GM23338 (cell line): ENCODE measurements at regions not wholly inside any gene's neighbourhood (a gene's known extent, or its start where the extent isn't known, plus 50 kb on each side); places are given as distances from the start of the nearest gene placed in this dataset.

Experiments
- ATAC-seq: fragments of 200-7000 bp; cut with Tn5 transposase; 3 replicates; pipeline ENCODE4 v1.9.1; 2020
- DNase-seq: peaks from one replicate; pipeline ENCODE4 v3.0.0-alpha.2; 2015; ENCODE audit warnings: low spot score
- H2AFZ ChIP-seq: fragments of 200-600 bp; sonication (generic); 2 replicates; pipeline ENCODE4 v1.8.0; 2016; ENCODE audit warnings: antibody characterized with exemption, mild to moderate bottlenecking, moderate library complexity
- H3F3A ChIP-seq: fragments of 200-600 bp; sonication (generic); replicated peaks from 2 replicates; pipeline ENCODE4 v1.8.0; 2017; ENCODE audit warnings: antibody characterized with exemption, mixed run types, low read depth
- H3K27ac ChIP-seq: fragments of 200-600 bp; sonication (generic); 2 replicates; pipeline ENCODE4 v1.6.1; 2016; ENCODE audit warnings: low read depth
- H3K27me3 ChIP-seq: fragments of 200-600 bp; sonication (generic); 2 replicates; pipeline ENCODE4 v1.8.0; 2016; ENCODE audit warnings: mild to moderate bottlenecking, mixed run types, moderate library complexity; ENCODE audit not compliant: insufficient read depth
- H3K36me3 ChIP-seq: fragments of 200-600 bp; sonication (generic); 2 replicates; pipeline ENCODE4 v1.8.0; 2016; ENCODE audit warnings: mild to moderate bottlenecking; ENCODE audit not compliant: insufficient read depth
- H3K4me1 ChIP-seq: fragments of 200-600 bp; sonication (generic); 2 replicates; pipeline ENCODE4 v1.8.0; 2016; ENCODE audit warnings: mild to moderate bottlenecking, moderate library complexity; ENCODE audit not compliant: insufficient read depth
- H3K4me2 ChIP-seq: fragments of 200-600 bp; sonication (generic); 2 replicates; pipeline ENCODE4 v1.7.1; 2017; ENCODE audit warnings: mixed run types
- H3K4me3 ChIP-seq: fragments of 200-600 bp; sonication (generic); 2 replicates; pipeline ENCODE4 v1.6.1; 2016; ENCODE audit warnings: mixed run types
- H3K79me2 ChIP-seq: fragments of 200-600 bp; sonication (generic); replicated peaks from 2 replicates; pipeline ENCODE4 v1.8.0; 2017; ENCODE audit warnings: mild to moderate bottlenecking; ENCODE audit not compliant: insufficient read depth
- H3K9me2 ChIP-seq: fragments of 200-600 bp; sonication (generic); 2 replicates; pipeline ENCODE4 v1.8.0; 2017; ENCODE audit not compliant: insufficient read depth
- H4K20me1 ChIP-seq: fragments of 200-600 bp; sonication (generic); replicated peaks from 2 replicates; pipeline ENCODE4 v1.8.0; 2017; ENCODE audit warnings: mild to moderate bottlenecking; ENCODE audit not compliant: insufficient read depth
- H3K27ac Mint-ChIP-seq: 2 replicates; pipeline ENCODE4 v1.8.0; 2020; ENCODE audit warnings: inconsistent platforms, mild to moderate bottlenecking, moderate library complexity, mixed read lengths
- H3K27me3 Mint-ChIP-seq: 3 replicates; pipeline ENCODE4 v1.8.0; 2022; ENCODE audit warnings: low read depth, mild to moderate bottlenecking, moderate library complexity, mixed read lengths, inconsistent platforms; ENCODE audit not compliant: insufficient read depth, poor library complexity
- H3K36me3 Mint-ChIP-seq: 3 replicates; pipeline ENCODE4 v1.8.0; 2021; ENCODE audit warnings: low read depth, mild to moderate bottlenecking, inconsistent platforms, moderate library complexity, mixed read lengths
- H3K4me1 Mint-ChIP-seq: 3 replicates; pipeline ENCODE4 v1.8.0; 2020; ENCODE audit warnings: mild to moderate bottlenecking, inconsistent platforms, mixed read lengths
- H3K4me3 Mint-ChIP-seq: 3 replicates; pipeline ENCODE4 v1.8.0; 2021; ENCODE audit warnings: moderate library complexity, mild to moderate bottlenecking, inconsistent platforms, mixed read lengths
- H3K9me3 Mint-ChIP-seq: 3 replicates; pipeline ENCODE4 v1.8.0; 2020; ENCODE audit warnings: moderate library complexity, mild to moderate bottlenecking, inconsistent platforms, mixed read lengths
- CREB1 ChIP-seq: fragments of 250-450 bp; sonication (Bioruptor Pico); IDR thresholded peaks from 2 replicates; pipeline ENCODE4 v1.5.0; 2020; ENCODE audit warnings: low read depth, mild to moderate bottlenecking, moderate library complexity
- EZH2 ChIP-seq: fragments of 200-600 bp; sonication (generic); IDR thresholded peaks from one replicate; pipeline ENCODE4 v1.8.0; 2017; ENCODE audit warnings: antibody characterized with exemption, mild to moderate bottlenecking, low read depth; ENCODE audit not compliant: unreplicated experiment
- JUNB ChIP-seq: IDR thresholded peaks from one replicate; pipeline ENCODE4 v1.6.1; 2016; ENCODE audit warnings: antibody characterized with exemption; ENCODE audit not compliant: unreplicated experiment
- NANOG ChIP-seq: IDR thresholded peaks from 2 replicates; pipeline ENCODE4 v1.6.1; 2016; ENCODE audit warnings: antibody characterized with exemption, borderline replicate concordance
- POLR2AphosphoS5 ChIP-seq: IDR thresholded peaks from 2 replicates; pipeline ENCODE4 v1.6.1; 2016; ENCODE audit warnings: antibody characterized with exemption, low read depth
- STAT1 ChIP-seq: IDR thresholded peaks from one replicate; pipeline ENCODE4 v1.6.1; 2016; ENCODE audit warnings: antibody characterized with exemption; ENCODE audit not compliant: unreplicated experiment
- ZNF114 ChIP-seq: fragments of 250-450 bp; sonication (Bioruptor Pico); IDR thresholded peaks from 2 replicates; pipeline ENCODE4 v1.5.0; 2020; ENCODE audit warnings: mild to moderate bottlenecking, moderate library complexity
- ZNF331 ChIP-seq: fragments of 250-450 bp; sonication (Bioruptor Pico); IDR thresholded peaks from 2 replicates; pipeline ENCODE4 v1.5.0; 2020; ENCODE audit warnings: low read depth, mild to moderate bottlenecking, moderate library complexity
- TF ChIP-seq, protein P1 (sequence below): IDR thresholded peaks from one replicate; pipeline ENCODE4 v1.6.1; 2018; ENCODE audit warnings: antibody characterized with exemption; ENCODE audit not compliant: unreplicated experiment
- TF ChIP-seq, protein P2 (sequence below): IDR thresholded peaks from 2 replicates; pipeline ENCODE4 v1.6.1; 2016; ENCODE audit warnings: antibody characterized with exemption
- TF ChIP-seq, protein P3 (sequence below): fragments of 250-450 bp; sonication (Bioruptor Pico); IDR thresholded peaks from 2 replicates; pipeline ENCODE4 v1.5.0; 2020; ENCODE audit warnings: mild to moderate bottlenecking, moderate library complexity

DNA sequence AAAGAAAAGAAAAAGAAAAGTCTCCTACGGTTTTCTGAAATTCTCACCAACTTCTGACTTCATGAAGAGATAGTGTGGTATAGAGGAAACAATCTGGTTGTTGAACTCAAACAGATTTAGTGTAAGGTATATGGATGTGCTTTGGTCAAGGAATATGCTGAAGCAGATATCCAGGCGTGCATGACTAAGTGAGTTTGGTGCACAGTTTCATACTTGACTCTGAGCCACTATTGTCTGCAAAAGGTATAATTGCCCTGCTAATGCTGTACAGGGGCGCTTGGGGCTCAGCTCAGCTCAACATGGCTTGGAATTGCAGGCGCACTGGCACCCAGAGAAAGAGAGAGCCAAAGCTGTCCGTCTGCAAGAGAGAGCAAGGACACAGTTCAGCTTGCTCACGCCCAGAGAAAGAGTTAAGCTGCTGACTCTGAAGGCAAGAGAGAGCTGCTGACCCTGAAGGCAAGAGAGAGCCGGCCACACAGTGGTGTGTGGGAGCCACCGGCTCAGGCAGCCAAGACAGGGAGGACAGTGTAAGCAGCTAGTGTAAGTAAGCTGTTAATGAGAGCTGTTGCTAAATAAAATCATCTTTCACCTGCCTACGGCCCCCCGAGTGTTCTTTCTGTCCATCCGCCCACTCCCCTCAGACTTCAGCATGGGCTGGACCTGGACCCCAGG lies 66.4 kb upstream of the SLC38A4 start:
- no peaks in the 10 kb centered on the region for H3K4me1 Mint-ChIP-seq

DNA sequence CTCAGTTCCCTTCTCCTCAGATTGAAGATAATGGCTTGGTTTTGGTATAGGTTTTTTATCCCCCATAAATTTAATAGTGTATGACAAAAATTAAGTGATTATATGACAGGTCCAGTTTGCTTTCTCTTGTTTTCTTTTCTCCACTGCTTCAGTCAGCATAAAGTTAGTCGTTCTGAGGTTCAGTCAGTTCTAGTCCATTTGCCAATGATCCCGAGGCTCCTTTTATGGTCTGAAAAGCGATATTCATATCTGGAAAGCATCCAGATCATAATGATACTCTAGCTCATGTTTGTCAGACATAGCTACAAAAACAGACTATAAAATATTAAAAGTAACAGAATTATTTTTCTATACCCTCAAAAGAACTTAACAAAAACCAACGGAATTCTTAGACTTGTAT lies 67.1 kb upstream of the SLC38A4 start:
- H3K4me3 Mint-ChIP-seq = no peak overlapping the region
- H3F3A ChIP-seq = no peaks in the 10 kb centered on the region
- no peaks in the 10 kb centered on the region for H3K36me3 Mint-ChIP-seq
- H3K27ac Mint-ChIP-seq = no peak overlapping the region
- DNase-seq (no peak), ATAC-seq (no peak)
- H3K36me3 ChIP-seq = no peaks in the 10 kb centered on the region
- H3K9me3 Mint-ChIP-seq = 0 out of 3 replicates have a peak, but pooled peaks cover 6% of the 10 kb centered on the region
- H3K4me1 ChIP-seq = no peaks in the 10 kb centered on the region
- no peaks in the 10 kb centered on the region; the same call in 1 of the 2 replicates for H3K9me2 ChIP-seq
- no peak overlapping the region for H3K27ac ChIP-seq
- no peaks in the 10 kb centered on the region for H3K27me3 Mint-ChIP-seq
- H2AFZ ChIP-seq = no peak overlapping the region
- H3K79me2 ChIP-seq = no peaks in the 10 kb centered on the region
- no peaks in the 10 kb centered on the region for H3K27me3 ChIP-seq
- no peak overlapping the region for H3K4me3 ChIP-seq
- no peaks in the 10 kb centered on the region for H4K20me1 ChIP-seq
- H3K4me1 Mint-ChIP-seq = no peaks in the 10 kb centered on the region
- no peak overlapping the region for H3K4me2 ChIP-seq
- TF ChIP-seq CREB1 (CRISPR knock-in tag) (no peak), EZH2 (no peak), JUNB (no peak), ZNF114 (CRISPR knock-in tag) (no peak), ZNF331 (CRISPR knock-in tag) (no peak), POLR2AphosphoS5 (no peak), STAT1 (no peak)
- TF ChIP-seq, protein P1, sequence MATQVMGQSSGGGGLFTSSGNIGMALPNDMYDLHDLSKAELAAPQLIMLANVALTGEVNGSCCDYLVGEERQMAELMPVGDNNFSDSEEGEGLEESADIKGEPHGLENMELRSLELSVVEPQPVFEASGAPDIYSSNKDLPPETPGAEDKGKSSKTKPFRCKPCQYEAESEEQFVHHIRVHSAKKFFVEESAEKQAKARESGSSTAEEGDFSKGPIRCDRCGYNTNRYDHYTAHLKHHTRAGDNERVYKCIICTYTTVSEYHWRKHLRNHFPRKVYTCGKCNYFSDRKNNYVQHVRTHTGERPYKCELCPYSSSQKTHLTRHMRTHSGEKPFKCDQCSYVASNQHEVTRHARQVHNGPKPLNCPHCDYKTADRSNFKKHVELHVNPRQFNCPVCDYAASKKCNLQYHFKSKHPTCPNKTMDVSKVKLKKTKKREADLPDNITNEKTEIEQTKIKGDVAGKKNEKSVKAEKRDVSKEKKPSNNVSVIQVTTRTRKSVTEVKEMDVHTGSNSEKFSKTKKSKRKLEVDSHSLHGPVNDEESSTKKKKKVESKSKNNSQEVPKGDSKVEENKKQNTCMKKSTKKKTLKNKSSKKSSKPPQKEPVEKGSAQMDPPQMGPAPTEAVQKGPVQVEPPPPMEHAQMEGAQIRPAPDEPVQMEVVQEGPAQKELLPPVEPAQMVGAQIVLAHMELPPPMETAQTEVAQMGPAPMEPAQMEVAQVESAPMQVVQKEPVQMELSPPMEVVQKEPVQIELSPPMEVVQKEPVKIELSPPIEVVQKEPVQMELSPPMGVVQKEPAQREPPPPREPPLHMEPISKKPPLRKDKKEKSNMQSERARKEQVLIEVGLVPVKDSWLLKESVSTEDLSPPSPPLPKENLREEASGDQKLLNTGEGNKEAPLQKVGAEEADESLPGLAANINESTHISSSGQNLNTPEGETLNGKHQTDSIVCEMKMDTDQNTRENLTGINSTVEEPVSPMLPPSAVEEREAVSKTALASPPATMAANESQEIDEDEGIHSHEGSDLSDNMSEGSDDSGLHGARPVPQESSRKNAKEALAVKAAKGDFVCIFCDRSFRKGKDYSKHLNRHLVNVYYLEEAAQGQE = no peak
- TF ChIP-seq, protein P2, sequence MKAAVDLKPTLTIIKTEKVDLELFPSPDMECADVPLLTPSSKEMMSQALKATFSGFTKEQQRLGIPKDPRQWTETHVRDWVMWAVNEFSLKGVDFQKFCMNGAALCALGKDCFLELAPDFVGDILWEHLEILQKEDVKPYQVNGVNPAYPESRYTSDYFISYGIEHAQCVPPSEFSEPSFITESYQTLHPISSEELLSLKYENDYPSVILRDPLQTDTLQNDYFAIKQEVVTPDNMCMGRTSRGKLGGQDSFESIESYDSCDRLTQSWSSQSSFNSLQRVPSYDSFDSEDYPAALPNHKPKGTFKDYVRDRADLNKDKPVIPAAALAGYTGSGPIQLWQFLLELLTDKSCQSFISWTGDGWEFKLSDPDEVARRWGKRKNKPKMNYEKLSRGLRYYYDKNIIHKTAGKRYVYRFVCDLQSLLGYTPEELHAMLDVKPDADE = no peak
- TF ChIP-seq, protein P3, sequence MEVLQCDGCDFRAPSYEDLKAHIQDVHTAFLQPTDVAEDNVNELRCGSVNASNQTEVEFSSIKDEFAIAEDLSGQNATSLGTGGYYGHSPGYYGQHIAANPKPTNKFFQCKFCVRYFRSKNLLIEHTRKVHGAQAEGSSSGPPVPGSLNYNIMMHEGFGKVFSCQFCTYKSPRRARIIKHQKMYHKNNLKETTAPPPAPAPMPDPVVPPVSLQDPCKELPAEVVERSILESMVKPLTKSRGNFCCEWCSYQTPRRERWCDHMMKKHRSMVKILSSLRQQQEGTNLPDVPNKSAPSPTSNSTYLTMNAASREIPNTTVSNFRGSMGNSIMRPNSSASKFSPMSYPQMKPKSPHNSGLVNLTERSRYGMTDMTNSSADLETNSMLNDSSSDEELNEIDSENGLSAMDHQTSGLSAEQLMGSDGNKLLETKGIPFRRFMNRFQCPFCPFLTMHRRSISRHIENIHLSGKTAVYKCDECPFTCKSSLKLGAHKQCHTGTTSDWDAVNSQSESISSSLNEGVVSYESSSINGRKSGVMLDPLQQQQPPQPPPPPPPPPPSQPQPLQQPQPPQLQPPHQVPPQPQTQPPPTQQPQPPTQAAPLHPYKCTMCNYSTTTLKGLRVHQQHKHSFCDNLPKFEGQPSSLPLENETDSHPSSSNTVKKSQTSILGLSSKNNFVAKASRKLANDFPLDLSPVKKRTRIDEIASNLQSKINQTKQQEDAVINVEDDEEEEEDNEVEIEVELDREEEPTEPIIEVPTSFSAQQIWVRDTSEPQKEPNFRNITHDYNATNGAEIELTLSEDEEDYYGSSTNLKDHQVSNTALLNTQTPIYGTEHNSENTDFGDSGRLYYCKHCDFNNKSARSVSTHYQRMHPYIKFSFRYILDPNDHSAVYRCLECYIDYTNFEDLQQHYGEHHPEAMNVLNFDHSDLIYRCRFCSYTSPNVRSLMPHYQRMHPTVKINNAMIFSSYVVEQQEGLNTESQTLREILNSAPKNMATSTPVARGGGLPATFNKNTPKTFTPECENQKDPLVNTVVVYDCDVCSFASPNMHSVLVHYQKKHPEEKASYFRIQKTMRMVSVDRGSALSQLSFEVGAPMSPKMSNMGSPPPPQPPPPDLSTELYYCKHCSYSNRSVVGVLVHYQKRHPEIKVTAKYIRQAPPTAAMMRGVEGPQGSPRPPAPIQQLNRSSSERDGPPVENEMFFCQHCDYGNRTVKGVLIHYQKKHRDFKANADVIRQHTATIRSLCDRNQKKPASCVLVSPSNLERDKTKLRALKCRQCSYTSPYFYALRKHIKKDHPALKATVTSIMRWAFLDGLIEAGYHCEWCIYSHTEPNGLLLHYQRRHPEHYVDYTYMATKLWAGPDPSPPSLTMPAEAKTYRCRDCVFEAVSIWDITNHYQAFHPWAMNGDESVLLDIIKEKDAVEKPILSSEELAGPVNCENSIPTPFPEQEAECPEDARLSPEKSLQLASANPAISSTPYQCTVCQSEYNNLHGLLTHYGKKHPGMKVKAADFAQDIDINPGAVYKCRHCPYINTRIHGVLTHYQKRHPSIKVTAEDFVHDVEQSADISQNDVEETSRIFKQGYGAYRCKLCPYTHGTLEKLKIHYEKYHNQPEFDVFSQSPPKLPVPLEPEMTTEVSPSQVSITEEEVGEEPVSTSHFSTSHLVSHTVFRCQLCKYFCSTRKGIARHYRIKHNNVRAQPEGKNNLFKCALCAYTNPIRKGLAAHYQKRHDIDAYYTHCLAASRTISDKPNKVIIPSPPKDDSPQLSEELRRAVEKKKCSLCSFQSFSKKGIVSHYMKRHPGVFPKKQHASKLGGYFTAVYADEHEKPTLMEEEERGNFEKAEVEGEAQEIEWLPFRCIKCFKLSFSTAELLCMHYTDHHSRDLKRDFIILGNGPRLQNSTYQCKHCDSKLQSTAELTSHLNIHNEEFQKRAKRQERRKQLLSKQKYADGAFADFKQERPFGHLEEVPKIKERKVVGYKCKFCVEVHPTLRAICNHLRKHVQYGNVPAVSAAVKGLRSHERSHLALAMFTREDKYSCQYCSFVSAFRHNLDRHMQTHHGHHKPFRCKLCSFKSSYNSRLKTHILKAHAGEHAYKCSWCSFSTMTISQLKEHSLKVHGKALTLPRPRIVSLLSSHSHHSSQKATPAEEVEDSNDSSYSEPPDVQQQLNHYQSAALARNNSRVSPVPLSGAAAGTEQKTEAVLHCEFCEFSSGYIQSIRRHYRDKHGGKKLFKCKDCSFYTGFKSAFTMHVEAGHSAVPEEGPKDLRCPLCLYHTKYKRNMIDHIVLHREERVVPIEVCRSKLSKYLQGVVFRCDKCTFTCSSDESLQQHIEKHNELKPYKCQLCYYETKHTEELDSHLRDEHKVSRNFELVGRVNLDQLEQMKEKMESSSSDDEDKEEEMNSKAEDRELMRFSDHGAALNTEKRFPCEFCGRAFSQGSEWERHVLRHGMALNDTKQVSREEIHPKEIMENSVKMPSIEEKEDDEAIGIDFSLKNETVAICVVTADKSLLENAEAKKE = no peak

More for the DNA sequence above, 66.4 kb upstream of the SLC38A4 start:
- Histone ChIP-seq H3K36me3 (no peaks in the 10 kb centered on the region), H3K27ac (no peak overlapping the region), H3K79me2 (no peaks in the 10 kb centered on the region), H3K4me1 (no peaks in the 10 kb centered on the region), H4K20me1 (no peaks in the 10 kb centered on the region), H3F3A (no peaks in the 10 kb centered on the region), H3K9me2 (no peaks in the 10 kb centered on the region; the same call in 1 of the 2 replicates), H3K4me3 (no peak overlapping the region), H2AFZ (no peak overlapping the region), H3K4me2 (no peak overlapping the region), H3K27me3 (no peaks in the 10 kb centered on the region)
- Mint-ChIP-seq H3K27ac (no peak overlapping the region), H3K9me3 (0 out of 3 replicates have a peak, but pooled peaks cover 6% of the 10 kb centered on the region), H3K27me3 (no peaks in the 10 kb centered on the region), H3K36me3 (no peaks in the 10 kb centered on the region), H3K4me3 (no peak overlapping the region)
- ATAC-seq (peak; percentile 55; the same call in 2 of the 3 replicates), DNase-seq (no peak)
- no peak for TF ChIP-seq STAT1
- TF ChIP-seq ZNF331 (CRISPR knock-in tag) = no peak
- no peak for TF ChIP-seq NANOG
- no peak for TF ChIP-seq POLR2AphosphoS5
